Endothelial cell of umbilical vein (primary cell): ENCODE measurements at regions not wholly inside any gene's neighbourhood (a gene's known extent, or its start where the extent isn't known, plus 50 kb on each side); places are given as distances from the start of the nearest gene placed in this dataset.

ENCODE experiments used
- BruUV-seq: library from RNA; stranded (reverse); fragments of 400-500 nt; replicated peaks from 2 replicates; lab custom pipeline; 2021; lab: Mats Ljungman, UMichigan
- CTCF ChIA-PET: fragments of 300-600, 350-600 bp; sonication (Branson Sonifier 250); formaldehyde crosslinking; loops from one replicate; lab custom pipeline; 2021; ENCODE audit warnings: antibody characterized with exemption, inconsistent platforms; lab: Charles Lee
- POLR2A ChIA-PET: fragments of 300-600, 350-600 bp; sonication (Branson Sonifier 250); formaldehyde crosslinking; loops from one replicate; lab custom pipeline; 2021; ENCODE audit warnings: antibody characterized with exemption, inconsistent platforms; lab: Charles Lee
- DNase-seq: peaks from one replicate; pipeline ENCODE4 v3.0.0-alpha.2; 2011; ENCODE audit warnings: low read depth, low spot score
- FAIRE-seq: peaks from 2 replicates; lab custom pipeline; 2011; peaks lifted over from hg19 to GRCh38; lab: Jason Lieb, UNC
- H2AFZ ChIP-seq: 2 replicates; pipeline ENCODE4 v1.6.0; 2012; ENCODE audit warnings: low read depth, low read length, control low read depth, inconsistent platforms
- H3K27ac ChIP-seq: 2 replicates; pipeline ENCODE4 v1.5.1; 2011; ENCODE audit warnings: low read depth, mild to moderate bottlenecking, control low read depth, low read length, moderate library complexity; ENCODE audit not compliant: insufficient read depth
- H3K27me3 ChIP-seq, 2 experiments: 2 replicates each; pipeline versions ENCODE4 v1.6.0 to v1.6.1; 2011; ENCODE audit warnings: low read length in 2 of 2, mixed read lengths in 1 of 2; ENCODE audit not compliant: control insufficient read depth in 2 of 2, insufficient read depth in 2 of 2
- H3K36me3 ChIP-seq, 2 experiments: 2 replicates in 1 of 2; 3 replicates in 1 of 2; pipeline ENCODE4 v1.5.1; 2011; ENCODE audit warnings: low read length in 2 of 2, mild to moderate bottlenecking in 1 of 2, moderate library complexity in 1 of 2; ENCODE audit not compliant: control insufficient read depth in 2 of 2, insufficient read depth in 2 of 2; ENCODE audit errors: extremely low read depth in 1 of 2
- H3K4me1 ChIP-seq: 3 replicates; pipeline ENCODE4 v1.5.1; 2011; ENCODE audit warnings: mild to moderate bottlenecking, low read length; ENCODE audit not compliant: control insufficient read depth, insufficient read depth; ENCODE audit errors: extremely low read depth
- H3K4me2 ChIP-seq: 2 replicates; pipeline ENCODE4 v1.6.1; 2011; ENCODE audit warnings: low read length, control low read depth, mixed read lengths; ENCODE audit not compliant: insufficient read depth
- H3K4me3 ChIP-seq, 3 experiments: fragments of 200-600 bp in 1 of 3; sonication (generic), shearing (Covaris generic) in 1 of 3; replicated peaks in 1 of 3; 2 replicates each; pipeline ENCODE4 v1.5.1; 2011 to 2016; ENCODE audit warnings: control low read depth in 3 of 3, low read length in 3 of 3, mild to moderate bottlenecking in 2 of 3, inconsistent platforms in 1 of 3, low read depth in 1 of 3, moderate library complexity in 1 of 3; ENCODE audit not compliant: insufficient read depth in 1 of 3
- H3K79me2 ChIP-seq: 2 replicates; pipeline ENCODE4 v1.6.0; 2012; ENCODE audit warnings: low read length, inconsistent platforms; ENCODE audit not compliant: control insufficient read depth, insufficient read depth
- H3K9ac ChIP-seq: replicated peaks from 2 replicates; pipeline ENCODE3; 2011; ENCODE audit warnings: low read length, control low read depth; ENCODE audit not compliant: insufficient read depth; ENCODE audit errors: extremely low read depth
- H3K9me1 ChIP-seq: replicated peaks from 3 replicates; pipeline ENCODE4 v1.6.0; 2011; ENCODE audit warnings: mild to moderate bottlenecking, low read length; ENCODE audit not compliant: control insufficient read depth, insufficient read depth; ENCODE audit errors: extremely low read depth
- H3K9me3 ChIP-seq: replicated peaks from 2 replicates; pipeline ENCODE4 v1.5.1; 2012; ENCODE audit warnings: low read length, inconsistent platforms; ENCODE audit not compliant: control insufficient read depth, insufficient read depth
- H4K20me1 ChIP-seq: replicated peaks from 2 replicates; pipeline ENCODE3; 2011; ENCODE audit warnings: mild to moderate bottlenecking, low read length; ENCODE audit not compliant: control insufficient read depth, insufficient read depth; ENCODE audit errors: extremely low read depth
- EZH2 ChIP-seq: IDR thresholded peaks from 2 replicates; pipeline ENCODE4 v1.6.1; 2012; ENCODE audit warnings: borderline replicate concordance, low read depth, mild to moderate bottlenecking, moderate library complexity, low read length, inconsistent platforms; ENCODE audit not compliant: severe bottlenecking
- FOS ChIP-seq: IDR thresholded peaks from 2 replicates; pipeline ENCODE4 v1.6.1; 2011; ENCODE audit warnings: mild to moderate bottlenecking, low read length, moderate library complexity, borderline replicate concordance; ENCODE audit not compliant: insufficient read depth
- GATA2 ChIP-seq: IDR thresholded peaks from 2 replicates; pipeline ENCODE4 v1.7.0; 2011; ENCODE audit warnings: low read depth, mild to moderate bottlenecking, moderate library complexity, mixed read lengths, low read length; ENCODE audit not compliant: insufficient read length, insufficient read depth
- JUN ChIP-seq: IDR thresholded peaks from 2 replicates; pipeline ENCODE4 v1.6.1; 2011; ENCODE audit warnings: borderline replicate concordance, low read depth; ENCODE audit not compliant: insufficient read length, insufficient read depth
- MAX ChIP-seq: IDR thresholded peaks from 2 replicates; pipeline ENCODE4 v1.6.1; 2011; ENCODE audit not compliant: insufficient read depth, insufficient read length
- MYC ChIP-seq: IDR thresholded peaks from one replicate; pipeline ENCODE4 v1.6.1; 2011; ENCODE audit warnings: mild to moderate bottlenecking, low read depth, low read length
- POLR2A ChIP-seq: IDR thresholded peaks from 2 replicates; pipeline ENCODE4 v1.6.1; 2012; ENCODE audit warnings: low read depth, mild to moderate bottlenecking, control low read depth, low read length
- POLR2AphosphoS5 ChIP-seq: IDR thresholded peaks from 2 replicates; pipeline ENCODE4 v1.6.1; 2012; ENCODE audit warnings: low read depth, mild to moderate bottlenecking, control low read depth, low read length, moderate library complexity; ENCODE audit not compliant: insufficient read depth
- dilution Hi-C: fragments of 300-500 bp; cut with MboI; formaldehyde crosslinking; loops from one replicate; pipeline ENCODE4 v1.15.0; 2019; ENCODE audit warnings: low sequenced_read_pairs; ENCODE audit not compliant: extremely low pct_ligation_motif_present
- intact Hi-C: fragments of 100-400 bp; cut with micrococcal nuclease; formaldehyde crosslinking; loops from one replicate; pipeline ENCODE4 v1.10.0; 2022
- TF ChIP-seq, protein P1 (sequence below), 2 donors: IDR thresholded peaks; 1 replicate in 1 of 2; 2 replicates in 1 of 2; pipeline ENCODE4 v1.5.1; 2011; ENCODE audit warnings: low read length in 2 of 2, mild to moderate bottlenecking in 2 of 2, moderate library complexity in 2 of 2, control low read depth in 1 of 2, inconsistent platforms in 1 of 2, low read depth in 1 of 2; ENCODE audit not compliant: insufficient read depth in 1 of 2; ENCODE audit errors: extremely low read depth in 1 of 2

- intact Hi-C loops, result no loop called here
Observed at GRCh38 chr2:122249673-122250072, 494.2 kb downstream of the TSN start.

More at GRCh38 chr2:122249673-122250072, 494.2 kb downstream of the TSN start:
- H3K36me3 ChIP-seq, result no peaks in the 10 kb centered on the region
- no TSS peak for BruUV-seq
- no peak for TF ChIP-seq JUN
- TF ChIP-seq POLR2A, result no peak
- no peak for TF ChIP-seq FOS
- TF ChIP-seq MAX, result no peak
- no peak for TF ChIP-seq MYC
- TF ChIP-seq, protein P1, sequence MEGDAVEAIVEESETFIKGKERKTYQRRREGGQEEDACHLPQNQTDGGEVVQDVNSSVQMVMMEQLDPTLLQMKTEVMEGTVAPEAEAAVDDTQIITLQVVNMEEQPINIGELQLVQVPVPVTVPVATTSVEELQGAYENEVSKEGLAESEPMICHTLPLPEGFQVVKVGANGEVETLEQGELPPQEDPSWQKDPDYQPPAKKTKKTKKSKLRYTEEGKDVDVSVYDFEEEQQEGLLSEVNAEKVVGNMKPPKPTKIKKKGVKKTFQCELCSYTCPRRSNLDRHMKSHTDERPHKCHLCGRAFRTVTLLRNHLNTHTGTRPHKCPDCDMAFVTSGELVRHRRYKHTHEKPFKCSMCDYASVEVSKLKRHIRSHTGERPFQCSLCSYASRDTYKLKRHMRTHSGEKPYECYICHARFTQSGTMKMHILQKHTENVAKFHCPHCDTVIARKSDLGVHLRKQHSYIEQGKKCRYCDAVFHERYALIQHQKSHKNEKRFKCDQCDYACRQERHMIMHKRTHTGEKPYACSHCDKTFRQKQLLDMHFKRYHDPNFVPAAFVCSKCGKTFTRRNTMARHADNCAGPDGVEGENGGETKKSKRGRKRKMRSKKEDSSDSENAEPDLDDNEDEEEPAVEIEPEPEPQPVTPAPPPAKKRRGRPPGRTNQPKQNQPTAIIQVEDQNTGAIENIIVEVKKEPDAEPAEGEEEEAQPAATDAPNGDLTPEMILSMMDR (IDR thresholded peaks at IDR 0.05; ENCODE audit: extremely low read depth in 1 of 2, insufficient read depth in 1 of 2, low read depth in 1 of 2, low read length in 2 of 2), result no peak
- TF ChIP-seq GATA2, result no peak
- no peak for TF ChIP-seq POLR2AphosphoS5
- TF ChIP-seq EZH2, result no peak
- no peaks in the 10 kb centered on the region for H3K9me3 ChIP-seq
- H3K9ac ChIP-seq, result no peak overlapping the region
- H3K4me2 ChIP-seq, result no peak overlapping the region
- CTCF ChIA-PET, result no interaction called here
- dilution Hi-C loops, result no loop called here
- H3K4me1 ChIP-seq, result no peaks in the 10 kb centered on the region
- H3K27ac ChIP-seq, result no peak overlapping the region
- no peak for FAIRE-seq
- no peaks in the 10 kb centered on the region for H3K79me2 ChIP-seq
- DNase-seq, result no peak
- H3K9me1 ChIP-seq, result no peaks in the 10 kb centered on the region
- H4K20me1 ChIP-seq, result no peaks in the 10 kb centered on the region
- no peaks in the 10 kb centered on the region for H3K27me3 ChIP-seq
- POLR2A ChIA-PET, result no interaction called here
- H3K4me3 ChIP-seq, result no peak overlapping the region
- H2AFZ ChIP-seq, result no peak overlapping the region
